ENCODE measurements at regions not wholly inside any gene's neighbourhood (a gene's known extent, or its start where the extent isn't known, plus 50 kb on each side); places are given as distances from the start of the nearest gene placed in this dataset.

DNA sequence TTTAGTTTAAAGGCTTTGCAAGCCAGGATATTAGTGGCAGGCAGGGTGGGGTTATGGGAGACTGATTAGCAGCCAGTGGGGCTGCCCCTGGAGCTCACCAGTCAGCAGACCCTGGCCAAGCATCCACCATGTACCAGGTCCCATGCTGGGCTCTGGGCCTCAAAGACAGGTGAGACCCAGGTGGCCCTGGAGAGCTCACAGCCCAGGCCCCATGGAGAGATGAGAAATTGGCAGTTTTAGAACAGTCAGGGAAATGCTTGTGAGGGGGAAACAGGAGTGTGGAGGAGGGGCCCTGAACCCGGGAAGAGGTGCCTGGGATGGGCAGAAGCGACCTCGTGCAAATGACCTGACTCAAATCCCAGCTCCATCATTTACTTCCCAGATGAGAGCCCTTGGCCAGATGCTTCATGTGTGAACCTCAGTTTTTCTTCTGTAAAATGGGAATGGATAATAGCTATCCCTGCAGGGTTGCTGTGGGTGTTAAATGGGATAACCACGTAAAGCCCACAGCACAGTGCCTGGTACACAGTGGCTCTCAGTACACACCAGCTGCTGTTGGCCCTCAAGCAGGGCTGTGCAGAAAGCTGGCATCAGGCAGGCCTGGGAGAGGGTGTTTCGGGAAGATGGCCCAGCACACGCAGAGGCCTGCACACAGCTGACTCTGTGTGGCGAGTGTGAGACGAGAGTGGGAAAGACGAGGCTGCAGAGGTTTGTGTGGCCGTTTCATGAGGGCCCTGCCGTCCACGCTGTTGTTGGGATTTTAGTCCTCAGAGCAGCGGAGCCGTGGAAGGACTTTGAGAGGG, 518.5 kb downstream of the PTPRU start:
- no peak overlapping the region for H3K4me3 ChIP-seq (ENCODE audit: low read depth, low read length)
- TF ChIP-seq, protein P1, sequence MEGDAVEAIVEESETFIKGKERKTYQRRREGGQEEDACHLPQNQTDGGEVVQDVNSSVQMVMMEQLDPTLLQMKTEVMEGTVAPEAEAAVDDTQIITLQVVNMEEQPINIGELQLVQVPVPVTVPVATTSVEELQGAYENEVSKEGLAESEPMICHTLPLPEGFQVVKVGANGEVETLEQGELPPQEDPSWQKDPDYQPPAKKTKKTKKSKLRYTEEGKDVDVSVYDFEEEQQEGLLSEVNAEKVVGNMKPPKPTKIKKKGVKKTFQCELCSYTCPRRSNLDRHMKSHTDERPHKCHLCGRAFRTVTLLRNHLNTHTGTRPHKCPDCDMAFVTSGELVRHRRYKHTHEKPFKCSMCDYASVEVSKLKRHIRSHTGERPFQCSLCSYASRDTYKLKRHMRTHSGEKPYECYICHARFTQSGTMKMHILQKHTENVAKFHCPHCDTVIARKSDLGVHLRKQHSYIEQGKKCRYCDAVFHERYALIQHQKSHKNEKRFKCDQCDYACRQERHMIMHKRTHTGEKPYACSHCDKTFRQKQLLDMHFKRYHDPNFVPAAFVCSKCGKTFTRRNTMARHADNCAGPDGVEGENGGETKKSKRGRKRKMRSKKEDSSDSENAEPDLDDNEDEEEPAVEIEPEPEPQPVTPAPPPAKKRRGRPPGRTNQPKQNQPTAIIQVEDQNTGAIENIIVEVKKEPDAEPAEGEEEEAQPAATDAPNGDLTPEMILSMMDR (IDR thresholded peaks at IDR 0.05; ENCODE audit: low read depth, low read length) = no peak
- DNase-seq = no peak

GRCh38 chr1:29753771-29754572, 517.6 kb downstream of the PTPRU start:
- DNase-seq = peak; percentile 73
- Histone ChIP-seq H3K27me3 (ENCODE audit: insufficient read depth, low read depth, severe bottlenecking) (no peaks in the 10 kb centered on the region), H3K9me3 (ENCODE audit: severe bottlenecking) (no peaks in the 10 kb centered on the region), H3K27ac (peak overlapping the region; percentile 77), H3K4me3 (ENCODE audit: low read depth, low read length) (no peak overlapping the region), H3K36me3 (no peaks in the 10 kb centered on the region)
- TF ChIP-seq, protein P1 (IDR thresholded peaks at IDR 0.05; ENCODE audit: low read depth, low read length) = no peak

More for the DNA sequence above, 518.5 kb downstream of the PTPRU start:
- no peaks in the 10 kb centered on the region for H3K9me3 ChIP-seq (ENCODE audit: severe bottlenecking)
- peak overlapping the region; percentile 77 for H3K27ac ChIP-seq
- no peaks in the 10 kb centered on the region for H3K27me3 ChIP-seq (ENCODE audit: insufficient read depth, low read depth, severe bottlenecking)
- no peaks in the 10 kb centered on the region for H3K36me3 ChIP-seq

GRCh38 chr1:29753244-29753643, 516.9 kb downstream of the PTPRU start:
- peak; percentile 3 for DNase-seq
- peak overlapping the region; percentile 77 for H3K27ac ChIP-seq
- H3K9me3 ChIP-seq (ENCODE audit: severe bottlenecking) = no peaks in the 10 kb centered on the region
- H3K4me3 ChIP-seq (ENCODE audit: low read depth, low read length) = no peak overlapping the region
- TF ChIP-seq, protein P1 (IDR thresholded peaks at IDR 0.05; ENCODE audit: low read depth, low read length) = no peak
- no peaks in the 10 kb centered on the region for H3K36me3 ChIP-seq
- no peaks in the 10 kb centered on the region for H3K27me3 ChIP-seq (ENCODE audit: insufficient read depth, low read depth, severe bottlenecking)

GRCh38 chr1:29752141-29752540, 515.8 kb downstream of the PTPRU start:
- peak; percentile 0 for DNase-seq
- TF ChIP-seq, protein P1 (IDR thresholded peaks at IDR 0.05; ENCODE audit: low read depth, low read length) = no peak
- no peak overlapping the region for H3K4me3 ChIP-seq (ENCODE audit: low read depth, low read length)
- no peaks in the 10 kb centered on the region for H3K27me3 ChIP-seq (ENCODE audit: insufficient read depth, low read depth, severe bottlenecking)
- no peaks in the 10 kb centered on the region for H3K36me3 ChIP-seq
- no peaks in the 10 kb centered on the region for H3K9me3 ChIP-seq (ENCODE audit: severe bottlenecking)
- no peak overlapping the region; the same call in 1 of the 2 replicates for H3K27ac ChIP-seq

GRCh38 chr1:29749024-29749945, 513.0 kb downstream of the PTPRU start:
- no peak overlapping the region for H3K4me3 ChIP-seq (ENCODE audit: low read depth, low read length)
- DNase-seq = peak; percentile 2

More at GRCh38 chr1:29749024-29749945, 513.0 kb downstream of the PTPRU start:
- Histone ChIP-seq H3K36me3 (no peaks in the 10 kb centered on the region), H3K27ac (no peak overlapping the region), H3K27me3 (ENCODE audit: insufficient read depth, low read depth, severe bottlenecking) (no peaks in the 10 kb centered on the region), H3K9me3 (ENCODE audit: severe bottlenecking) (no peaks in the 10 kb centered on the region)
- TF ChIP-seq, protein P1 (IDR thresholded peaks at IDR 0.05; ENCODE audit: low read depth, low read length) = no peak
